Nephron progenitor cell (in vitro differentiated cells): ENCODE measurements at regions not wholly inside any gene's neighbourhood (a gene's known extent, or its start where the extent isn't known, plus 50 kb on each side); places are given as distances from the start of the nearest gene placed in this dataset.
A peak's percentile ranks its signal among the peaks of the same experiment; 100 is the strongest.

Experiments
- DNase-seq: peaks from one replicate; pipeline ENCODE4 v3.0.0; 2021
- H3K27ac Mint-ChIP-seq: 2 replicates; pipeline ENCODE4 v1.8.0; 2021; ENCODE audit warnings: mild to moderate bottlenecking, moderate library complexity, mixed read lengths
- H3K27me3 Mint-ChIP-seq: 2 replicates; pipeline ENCODE4 v1.8.0; 2021; ENCODE audit warnings: mild to moderate bottlenecking, low read depth, mixed read lengths; ENCODE audit not compliant: poor library complexity
- H3K36me3 Mint-ChIP-seq: 2 replicates; pipeline ENCODE4 v1.8.0; 2021; ENCODE audit warnings: low read depth, mixed read lengths
- H3K4me1 Mint-ChIP-seq: 2 replicates; pipeline ENCODE4 v1.8.0; 2021; ENCODE audit warnings: mixed read lengths
- H3K4me3 Mint-ChIP-seq: 2 replicates; pipeline ENCODE4 v1.8.0; 2021; ENCODE audit warnings: mild to moderate bottlenecking, moderate library complexity, mixed read lengths
- H3K9me3 Mint-ChIP-seq: 2 replicates; pipeline ENCODE4 v1.8.0; 2021; ENCODE audit warnings: mild to moderate bottlenecking, moderate library complexity, mixed read lengths
- CTCF ChIP-seq: fragments of 200-600 bp; sonication (generic); IDR thresholded peaks from 2 replicates; pipeline ENCODE4 v1.5.0; 2021; ENCODE audit warnings: antibody characterized with exemption

- H3K9me3 Mint-ChIP-seq = peaks cover 3% of the 10 kb centered on the region
- peak; percentile 12 for DNase-seq
- no peak for TF ChIP-seq CTCF
- peak overlapping the region; percentile 93 for H3K27ac Mint-ChIP-seq
- H3K36me3 Mint-ChIP-seq = peaks cover 4% of the 10 kb centered on the region
- H3K4me1 Mint-ChIP-seq = peaks cover 43% of the 10 kb centered on the region
- H3K27me3 Mint-ChIP-seq = peaks cover 10% of the 10 kb centered on the region
- H3K4me3 Mint-ChIP-seq = peak overlapping the region; percentile 95
Measured at GRCh38 chr12:24561411-24561871, 387.5 kb downstream of the BCAT1 start.

DNA sequence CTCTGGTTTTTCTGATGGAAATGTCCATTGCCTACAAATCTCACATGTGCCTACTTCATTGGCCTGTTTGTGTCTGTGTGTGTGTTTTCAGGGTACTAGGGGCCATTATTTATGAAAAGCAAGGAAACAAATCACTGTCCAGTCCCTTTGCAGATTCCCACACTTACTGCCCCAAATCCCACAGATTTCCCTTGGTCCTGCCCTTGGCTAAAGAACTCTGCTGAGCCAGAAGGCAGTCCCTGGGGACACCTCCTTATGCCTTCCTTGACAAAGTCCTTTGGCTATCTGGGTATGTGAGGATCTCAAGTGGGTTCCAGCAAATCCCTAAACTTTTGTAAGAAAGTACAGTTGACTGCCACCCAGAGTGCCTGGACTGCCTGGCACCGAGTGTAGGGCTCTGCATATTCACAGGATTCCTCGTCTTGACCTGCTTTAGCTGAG lies 388.1 kb downstream of the BCAT1 start:
- no peak for TF ChIP-seq CTCF
- peak overlapping the region; percentile 95 for H3K4me3 Mint-ChIP-seq
- peaks cover 43% of the 10 kb centered on the region for H3K4me1 Mint-ChIP-seq
- peak; percentile 18 for DNase-seq
- peaks cover 3% of the 10 kb centered on the region for H3K9me3 Mint-ChIP-seq
- H3K27me3 Mint-ChIP-seq = peaks cover 10% of the 10 kb centered on the region
- peaks cover 4% of the 10 kb centered on the region for H3K36me3 Mint-ChIP-seq
- H3K27ac Mint-ChIP-seq = peak overlapping the region; percentile 93

DNA sequence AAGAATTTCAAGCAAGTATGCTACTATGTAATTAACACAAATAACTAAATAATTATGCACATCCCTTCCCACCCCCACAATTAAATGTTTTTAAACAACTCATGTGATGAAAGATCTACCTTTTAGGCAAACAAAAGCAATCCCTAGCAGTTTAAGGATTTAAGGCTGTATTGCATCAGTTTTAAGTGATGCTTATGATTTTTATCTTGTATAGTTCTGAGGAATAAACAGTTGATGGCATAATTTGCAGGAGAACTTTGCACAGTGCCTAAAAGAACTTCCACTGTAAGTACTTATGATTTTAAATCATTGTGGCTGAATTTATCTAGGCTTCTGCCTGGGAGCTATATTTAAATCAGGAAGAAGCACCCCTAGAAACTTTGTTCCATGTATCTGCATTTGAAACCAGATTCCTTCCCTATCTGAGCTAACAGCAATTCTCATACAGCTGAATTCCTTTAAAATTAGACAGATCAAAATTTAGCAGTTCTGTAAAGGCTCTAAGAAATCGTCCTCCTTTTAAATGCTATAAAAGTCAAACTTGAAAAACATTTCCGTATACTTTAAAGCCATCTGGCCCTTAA lies 388.6 kb downstream of the BCAT1 start:
- no peak for TF ChIP-seq CTCF
- Mint-ChIP-seq H3K4me1 (peaks cover 43% of the 10 kb centered on the region), H3K9me3 (peaks cover 3% of the 10 kb centered on the region), H3K27ac (no peak overlapping the region), H3K27me3 (peaks cover 9% of the 10 kb centered on the region), H3K36me3 (peaks cover 4% of the 10 kb centered on the region), H3K4me3 (peak overlapping the region; percentile 95)
- no peak for DNase-seq

DNA sequence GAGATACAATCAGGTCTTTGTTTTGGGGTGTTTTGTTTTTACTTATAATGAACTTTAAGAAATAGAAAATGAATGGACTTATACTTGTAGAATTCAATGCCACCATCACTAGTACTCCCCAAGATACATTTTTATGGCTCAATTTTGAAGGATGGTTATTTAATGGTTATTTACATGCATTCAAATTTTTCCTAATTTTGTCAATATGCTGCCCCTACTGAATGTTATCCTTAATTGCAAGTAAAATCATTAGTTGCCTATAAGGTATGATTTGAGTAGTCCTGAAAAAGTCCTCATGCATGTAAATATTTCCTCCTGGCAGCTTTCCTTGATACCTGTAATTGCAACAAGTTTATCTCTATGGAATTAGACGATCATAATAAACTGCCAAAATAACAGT lies 391.2 kb downstream of the BCAT1 start:
- Mint-ChIP-seq H3K36me3 (peaks cover 4% of the 10 kb centered on the region), H3K27ac (no peak overlapping the region), H3K27me3 (peaks cover 3% of the 10 kb centered on the region), H3K4me1 (peaks cover 32% of the 10 kb centered on the region), H3K9me3 (peaks cover 3% of the 10 kb centered on the region), H3K4me3 (no peak overlapping the region)
- no peak for TF ChIP-seq CTCF
- DNase-seq = no peak

DNA sequence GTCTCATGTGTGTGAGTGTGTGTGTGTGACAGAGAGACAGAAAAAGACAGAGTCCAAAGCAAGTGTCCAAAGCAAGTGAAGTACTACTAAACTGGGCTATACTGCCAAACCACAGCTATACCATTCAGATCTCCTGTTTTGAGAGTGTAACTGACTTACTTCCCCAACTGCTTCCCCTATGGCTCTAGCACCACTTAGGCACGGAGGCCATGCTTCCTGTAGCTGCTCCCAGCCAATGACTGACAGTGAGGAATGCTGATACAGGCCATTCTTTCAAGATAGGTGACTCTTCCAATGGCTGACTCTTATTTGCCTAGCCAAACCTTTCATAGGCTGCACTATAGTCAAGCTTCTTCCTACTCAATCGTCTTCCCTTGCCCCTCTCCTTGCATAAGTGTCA lies 393.2 kb downstream of the BCAT1 start:
- H3K4me1 Mint-ChIP-seq = peaks cover 39% of the 10 kb centered on the region

More for the DNA sequence above, 393.2 kb downstream of the BCAT1 start:
- H3K27me3 Mint-ChIP-seq = peaks cover 3% of the 10 kb centered on the region
- no peak overlapping the region for H3K4me3 Mint-ChIP-seq
- no peak for TF ChIP-seq CTCF
- H3K9me3 Mint-ChIP-seq = peaks cover 3% of the 10 kb centered on the region
- peaks cover 4% of the 10 kb centered on the region for H3K36me3 Mint-ChIP-seq
- no peak for DNase-seq
- no peak overlapping the region for H3K27ac Mint-ChIP-seq
